Ishikawa (cell line): ENCODE measurements at regions not wholly inside any gene's neighbourhood (a gene's known extent, or its start where the extent isn't known, plus 50 kb on each side); places are given as distances from the start of the nearest gene placed in this dataset.

Source experiments
- CEBPB ChIP-seq: IDR thresholded peaks from 2 replicates; pipeline ENCODE4 v1.6.1; 2012
- CREB1 ChIP-seq: IDR thresholded peaks from 2 replicates; pipeline ENCODE4 v1.6.1; 2012; ENCODE audit warnings: low read depth
- EGR1 ChIP-seq: IDR thresholded peaks from 2 replicates; pipeline ENCODE4 v1.6.1; 2012
- EP300 ChIP-seq: IDR thresholded peaks from 2 replicates; pipeline ENCODE4 v1.6.1; 2012; ENCODE audit warnings: borderline replicate concordance
- FOXM1 ChIP-seq: IDR thresholded peaks from 2 replicates; pipeline ENCODE4 v1.6.1; 2012; ENCODE audit warnings: low read depth, borderline replicate concordance
- MAX ChIP-seq: IDR thresholded peaks from 2 replicates; pipeline ENCODE4 v1.6.1; 2012
- NFIC ChIP-seq: IDR thresholded peaks from 2 replicates; pipeline ENCODE4 v1.6.1; 2012
- RAD21 ChIP-seq: IDR thresholded peaks from 2 replicates; pipeline ENCODE4 v1.6.1; 2012; ENCODE audit warnings: low read depth
- REST ChIP-seq: IDR thresholded peaks from 2 replicates; pipeline ENCODE4 v1.6.1; 2012; ENCODE audit warnings: low read depth, mild to moderate bottlenecking
- TAF1 ChIP-seq: IDR thresholded peaks from 2 replicates; pipeline ENCODE4 v1.6.1; 2012; ENCODE audit warnings: low read depth, mild to moderate bottlenecking
- TCF12 ChIP-seq: IDR thresholded peaks from 2 replicates; pipeline ENCODE4 v1.6.1; 2012; ENCODE audit warnings: low read depth
- TEAD4 ChIP-seq: IDR thresholded peaks from 2 replicates; pipeline ENCODE4 v1.6.1; 2012
- USF1 ChIP-seq: IDR thresholded peaks from 2 replicates; pipeline ENCODE4 v1.6.1; 2012
- YY1 ChIP-seq: IDR thresholded peaks from 2 replicates; pipeline ENCODE4 v1.6.1; 2012; ENCODE audit warnings: low read depth
- ZBTB7A ChIP-seq: IDR thresholded peaks from 2 replicates; pipeline ENCODE4 v1.6.1; 2012; ENCODE audit warnings: low read depth

DNA sequence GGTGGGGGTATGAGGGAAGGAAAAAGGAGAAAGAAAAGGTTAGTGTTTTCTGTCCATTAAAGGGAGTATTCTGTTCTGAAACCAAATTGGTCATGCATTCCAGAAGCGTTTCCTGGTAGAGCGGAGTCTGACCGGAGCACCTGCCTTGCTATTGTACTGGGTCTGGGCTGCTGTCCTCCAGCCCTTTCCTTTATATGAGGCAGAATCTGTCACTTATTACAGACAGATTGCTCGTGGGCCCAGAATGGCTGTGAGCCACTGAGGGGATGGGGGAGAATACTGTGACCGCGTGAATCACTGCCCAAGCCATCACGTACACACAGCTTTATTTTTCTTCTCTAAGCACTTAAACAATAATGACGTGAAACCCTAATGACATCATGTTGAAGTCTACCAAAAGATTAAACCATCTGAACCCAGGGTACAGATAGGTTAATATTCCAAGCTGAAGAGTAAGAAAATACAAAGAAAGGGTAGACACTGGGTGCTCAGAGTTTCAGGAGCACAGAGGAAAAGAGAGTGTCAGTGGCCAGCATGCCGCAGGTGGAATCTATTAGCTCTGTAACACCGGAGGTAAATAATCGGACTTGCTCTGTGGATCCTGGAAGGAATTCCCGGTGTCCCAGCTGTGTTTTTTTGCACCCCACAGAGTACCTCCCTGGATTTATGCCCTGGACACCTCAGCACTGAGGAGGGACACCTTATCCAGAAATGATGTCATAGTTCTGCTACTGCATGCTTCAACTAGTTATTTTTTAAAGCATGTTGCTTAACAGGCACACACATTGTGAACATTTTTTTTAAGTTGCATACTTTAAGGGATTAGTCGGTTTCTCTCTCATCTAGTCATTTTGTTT, 573.3 kb downstream of the PKHD1 start:
- TF ChIP-seq EP300 (no peak), TAF1 (no peak), FOXM1 (no peak), NFIC (no peak), CEBPB (no peak), MAX (no peak), REST (no peak), TEAD4 (no peak), CREB1 (no peak)

- TF ChIP-seq EP300 (no peak), REST (no peak), TEAD4 (no peak), ZBTB7A (no peak), CEBPB (no peak)
Measured at GRCh38 chr6:51514748-51515402, 572.5 kb downstream of the PKHD1 start.

DNA sequence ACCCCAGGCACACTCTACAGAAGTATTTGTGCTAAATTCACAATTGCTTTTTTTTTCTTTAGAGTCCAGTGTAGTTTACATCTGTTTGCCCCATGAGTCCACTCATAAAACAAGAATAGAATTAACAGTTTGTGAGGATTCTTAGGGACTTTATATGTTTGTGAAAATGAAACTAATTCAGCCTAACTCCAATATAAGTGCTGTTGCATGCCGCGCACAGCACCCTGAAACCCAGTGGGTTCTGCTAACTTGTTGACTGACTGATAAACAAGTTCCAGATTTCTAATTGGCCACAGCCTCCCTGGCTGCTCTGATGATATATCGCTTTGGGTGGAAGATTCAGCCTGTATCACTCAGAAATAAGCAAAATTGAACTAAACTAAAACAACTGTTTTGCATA, 561.4 kb downstream of the PKHD1 start:
- no peak for TF ChIP-seq FOXM1
- no peak for TF ChIP-seq EP300
- TF ChIP-seq TCF12 = no peak
- no peak for TF ChIP-seq CEBPB
- TF ChIP-seq NFIC = no peak

GRCh38 chr6:51526922-51527321, 560.5 kb downstream of the PKHD1 start:
- TF ChIP-seq FOXM1 = no peak
- TF ChIP-seq NFIC = no peak
- no peak for TF ChIP-seq CREB1
- no peak for TF ChIP-seq TEAD4
- no peak for TF ChIP-seq ZBTB7A
- TF ChIP-seq EGR1 = no peak
- no peak for TF ChIP-seq MAX
- no peak for TF ChIP-seq RAD21
- no peak for TF ChIP-seq YY1
- no peak for TF ChIP-seq CEBPB
- TF ChIP-seq REST = no peak
- TF ChIP-seq EP300 = no peak
- TF ChIP-seq USF1 = no peak
- TF ChIP-seq TAF1 = no peak
- TF ChIP-seq TCF12 = no peak

GRCh38 chr6:51528556-51528955, 558.9 kb downstream of the PKHD1 start:
- TF ChIP-seq REST = no peak
- no peak for TF ChIP-seq EP300
- TF ChIP-seq RAD21 = no peak
- TF ChIP-seq FOXM1 = no peak
- TF ChIP-seq EGR1 = no peak
- TF ChIP-seq ZBTB7A = no peak
- TF ChIP-seq TEAD4 = no peak
- no peak for TF ChIP-seq YY1
- TF ChIP-seq MAX = no peak
- no peak for TF ChIP-seq USF1
- no peak for TF ChIP-seq NFIC
- TF ChIP-seq TCF12 = no peak
- TF ChIP-seq CREB1 = no peak
- no peak for TF ChIP-seq CEBPB
